ENCODE measurements at regions not wholly inside any gene's neighbourhood (a gene's known extent, or its start where the extent isn't known, plus 50 kb on each side); places are given as distances from the start of the nearest gene placed in this dataset.
"Not testable (repeated sequence)": the region's sequence is repeated elsewhere in the genome, so short reads cannot be mapped to it uniquely, and the experiment has no call there.

GRCh38 chr12:74292351-74293194, 245.1 kb upstream of the ATXN7L3B start:
- DNase-seq: no peak

GRCh38 chr12:74293689-74294131, 243.9 kb upstream of the ATXN7L3B start:
- DNase-seq: no peak

- DNase-seq: no peak
Observed at GRCh38 chr12:74317078-74317601, 220.5 kb upstream of the ATXN7L3B start.

GRCh38 chr12:74317741-74318140, 219.9 kb upstream of the ATXN7L3B start:
- DNase-seq: no peak

- DNase-seq: no peak
Observed at GRCh38 chr12:74319886-74320285, 217.7 kb upstream of the ATXN7L3B start.

GRCh38 chr12:74321381-74321780, 216.3 kb upstream of the ATXN7L3B start:
- no peak for DNase-seq

GRCh38 chr12:74322792-74323191, 214.8 kb upstream of the ATXN7L3B start:
- no peak for DNase-seq

GRCh38 chr12:74328623-74329022, 209.0 kb upstream of the ATXN7L3B start:
- no peak for DNase-seq

GRCh38 chr12:74334780-74335179, 202.9 kb upstream of the ATXN7L3B start:
- DNase-seq: no peak

GRCh38 chr12:74337951-74338350, 199.7 kb upstream of the ATXN7L3B start:
- no peak for DNase-seq

GRCh38 chr12:74339211-74339610, 198.4 kb upstream of the ATXN7L3B start:
- DNase-seq: no peak

- DNase-seq: no peak
Observed at GRCh38 chr12:74349925-74350324, 187.7 kb upstream of the ATXN7L3B start.

GRCh38 chr12:74365178-74365964, 172.3 kb upstream of the ATXN7L3B start:
- DNase-seq: no peak

- DNase-seq: no peak
Observed at GRCh38 chr12:74370608-74371216, 166.9 kb upstream of the ATXN7L3B start.

- no peak for DNase-seq
Observed at GRCh38 chr12:74379114-74379513, 158.5 kb upstream of the ATXN7L3B start.

- no peak for DNase-seq
Observed at GRCh38 chr12:74381958-74382357, 155.7 kb upstream of the ATXN7L3B start.

GRCh38 chr12:74382983-74383382, 154.7 kb upstream of the ATXN7L3B start:
- no peak for DNase-seq

- no peak for DNase-seq
Observed at GRCh38 chr12:74391283-74391682, 146.4 kb upstream of the ATXN7L3B start.

- no peak for DNase-seq
Observed at GRCh38 chr12:74393272-74393671, 144.4 kb upstream of the ATXN7L3B start.

GRCh38 chr12:74394647-74395046, 143.0 kb upstream of the ATXN7L3B start:
- no peak for DNase-seq

GRCh38 chr12:74401035-74401434, 136.6 kb upstream of the ATXN7L3B start:
- no peak for DNase-seq

- no peak for DNase-seq
Observed at GRCh38 chr12:74401966-74402365, 135.7 kb upstream of the ATXN7L3B start.

GRCh38 chr12:74403221-74403470, 134.5 kb upstream of the ATXN7L3B start:
- not testable (repeated sequence) for DNase-seq

Data from CD4-positive, alpha-beta T cell treated with Interleukin-1 beta for 1 hour (primary cell).